ENCODE measurements at regions not wholly inside any gene's neighbourhood (a gene's known extent, or its start where the extent isn't known, plus 50 kb on each side); places are given as distances from the start of the nearest gene placed in this dataset.

DNA sequence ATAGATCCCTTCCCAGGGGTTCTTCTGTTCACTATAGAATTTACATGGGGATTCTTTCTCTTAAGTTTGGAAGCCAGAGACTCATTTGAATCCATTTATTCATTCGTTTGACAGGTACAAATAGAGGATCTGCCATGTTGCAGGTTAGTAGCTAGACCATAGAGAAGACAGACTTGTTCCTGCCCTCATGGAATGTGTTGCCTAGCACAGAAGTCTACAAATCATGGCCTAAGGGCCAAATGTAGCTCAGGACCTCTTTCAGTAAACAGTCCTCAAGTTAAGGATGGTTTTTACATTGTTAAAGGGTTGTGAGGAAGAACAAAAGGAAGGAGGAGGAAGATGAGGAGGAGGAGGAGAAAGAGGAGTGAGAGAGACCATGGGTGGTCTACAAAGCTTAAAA is 114.7 kb upstream of the SLC44A1 start:
- no peak overlapping the region for H3K4me3 ChIP-seq (ENCODE audit: low read depth, low read length, poor library complexity, severe bottlenecking)
- no peak for TF ChIP-seq EZH2 (IDR thresholded peaks at IDR 0.05; ENCODE audit: borderline replicate concordance, low read length)
- TF ChIP-seq, protein P1, sequence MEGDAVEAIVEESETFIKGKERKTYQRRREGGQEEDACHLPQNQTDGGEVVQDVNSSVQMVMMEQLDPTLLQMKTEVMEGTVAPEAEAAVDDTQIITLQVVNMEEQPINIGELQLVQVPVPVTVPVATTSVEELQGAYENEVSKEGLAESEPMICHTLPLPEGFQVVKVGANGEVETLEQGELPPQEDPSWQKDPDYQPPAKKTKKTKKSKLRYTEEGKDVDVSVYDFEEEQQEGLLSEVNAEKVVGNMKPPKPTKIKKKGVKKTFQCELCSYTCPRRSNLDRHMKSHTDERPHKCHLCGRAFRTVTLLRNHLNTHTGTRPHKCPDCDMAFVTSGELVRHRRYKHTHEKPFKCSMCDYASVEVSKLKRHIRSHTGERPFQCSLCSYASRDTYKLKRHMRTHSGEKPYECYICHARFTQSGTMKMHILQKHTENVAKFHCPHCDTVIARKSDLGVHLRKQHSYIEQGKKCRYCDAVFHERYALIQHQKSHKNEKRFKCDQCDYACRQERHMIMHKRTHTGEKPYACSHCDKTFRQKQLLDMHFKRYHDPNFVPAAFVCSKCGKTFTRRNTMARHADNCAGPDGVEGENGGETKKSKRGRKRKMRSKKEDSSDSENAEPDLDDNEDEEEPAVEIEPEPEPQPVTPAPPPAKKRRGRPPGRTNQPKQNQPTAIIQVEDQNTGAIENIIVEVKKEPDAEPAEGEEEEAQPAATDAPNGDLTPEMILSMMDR (IDR thresholded peaks at IDR 0.05; ENCODE audit: low read length) = no peak

GRCh38 chr9:105131981-105132380 is 112.5 kb upstream of the SLC44A1 start:
- Histone ChIP-seq H2AFZ (ENCODE audit: low read length) (no peak overlapping the region), H3K9me2 (ENCODE audit: low read depth, low read length) (no peaks in the 10 kb centered on the region), H3K4me3 (ENCODE audit: low read depth, low read length, poor library complexity, severe bottlenecking) (no peak overlapping the region), H4K20me1 (ENCODE audit: insufficient read depth, low read length) (no peaks in the 10 kb centered on the region), H3K9ac (ENCODE audit: low read length) (no peak overlapping the region), H3K4me1 (ENCODE audit: insufficient read depth, low read length, severe bottlenecking) (peaks cover 9% of the 10 kb centered on the region), H3K9me3 (ENCODE audit: low read length) (no peaks in the 10 kb centered on the region), H3K36me3 (ENCODE audit: insufficient read depth, low read length) (no peaks in the 10 kb centered on the region), H3F3A (ENCODE audit: insufficient read depth, low read length) (no peaks in the 10 kb centered on the region), H3K27ac (ENCODE audit: low read depth, low read length, poor library complexity, severe bottlenecking) (no peak overlapping the region), H3K4me2 (ENCODE audit: low read length) (no peak overlapping the region), H3K79me2 (ENCODE audit: insufficient read depth, low read length) (no peaks in the 10 kb centered on the region), H3K27me3 (ENCODE audit: insufficient read depth, low read length) (no peaks in the 10 kb centered on the region)
- no peak for TF ChIP-seq EZH2 (IDR thresholded peaks at IDR 0.05; ENCODE audit: borderline replicate concordance, low read length)
- TF ChIP-seq, protein P1 (IDR thresholded peaks at IDR 0.05; ENCODE audit: low read length) = no peak

More for the DNA sequence above, 114.7 kb upstream of the SLC44A1 start:
- no peaks in the 10 kb centered on the region for H3K36me3 ChIP-seq (ENCODE audit: insufficient read depth, low read length)
- H3K4me1 ChIP-seq (ENCODE audit: insufficient read depth, low read length, severe bottlenecking) = peaks cover 9% of the 10 kb centered on the region
- H3K9ac ChIP-seq (ENCODE audit: low read length) = no peak overlapping the region
- no peak overlapping the region for H3K27ac ChIP-seq (ENCODE audit: low read depth, low read length, poor library complexity, severe bottlenecking)
- no peaks in the 10 kb centered on the region for H3K9me3 ChIP-seq (ENCODE audit: low read length)
- H3K9me2 ChIP-seq (ENCODE audit: low read depth, low read length) = no peaks in the 10 kb centered on the region
- no peaks in the 10 kb centered on the region for H4K20me1 ChIP-seq (ENCODE audit: insufficient read depth, low read length)
- H3K27me3 ChIP-seq (ENCODE audit: insufficient read depth, low read length) = no peaks in the 10 kb centered on the region
- H3F3A ChIP-seq (ENCODE audit: insufficient read depth, low read length) = no peaks in the 10 kb centered on the region
- no peak overlapping the region for H3K4me2 ChIP-seq (ENCODE audit: low read length)
- H2AFZ ChIP-seq (ENCODE audit: low read length) = no peak overlapping the region
- no peaks in the 10 kb centered on the region for H3K79me2 ChIP-seq (ENCODE audit: insufficient read depth, low read length)

GRCh38 chr9:105132606-105133005 is 111.8 kb upstream of the SLC44A1 start:
- H3K27me3 ChIP-seq (ENCODE audit: insufficient read depth, low read length) = no peaks in the 10 kb centered on the region
- peaks cover 5% of the 10 kb centered on the region for H3K4me1 ChIP-seq (ENCODE audit: insufficient read depth, low read length, severe bottlenecking)
- no peak overlapping the region for H3K4me2 ChIP-seq (ENCODE audit: low read length)
- H3K9me3 ChIP-seq (ENCODE audit: low read length) = no peaks in the 10 kb centered on the region
- no peaks in the 10 kb centered on the region for H3K79me2 ChIP-seq (ENCODE audit: insufficient read depth, low read length)
- no peak overlapping the region for H2AFZ ChIP-seq (ENCODE audit: low read length)
- H4K20me1 ChIP-seq (ENCODE audit: insufficient read depth, low read length) = no peaks in the 10 kb centered on the region
- H3K27ac ChIP-seq (ENCODE audit: low read depth, low read length, poor library complexity, severe bottlenecking) = no peak overlapping the region
- no peak overlapping the region for H3K9ac ChIP-seq (ENCODE audit: low read length)
- no peak overlapping the region for H3K4me3 ChIP-seq (ENCODE audit: low read depth, low read length, poor library complexity, severe bottlenecking)
- no peaks in the 10 kb centered on the region for H3K9me2 ChIP-seq (ENCODE audit: low read depth, low read length)
- H3K36me3 ChIP-seq (ENCODE audit: insufficient read depth, low read length) = no peaks in the 10 kb centered on the region
- H3F3A ChIP-seq (ENCODE audit: insufficient read depth, low read length) = no peaks in the 10 kb centered on the region
- TF ChIP-seq, protein P1 (IDR thresholded peaks at IDR 0.05; ENCODE audit: low read length) = no peak
- no peak for TF ChIP-seq EZH2 (IDR thresholded peaks at IDR 0.05; ENCODE audit: borderline replicate concordance, low read length)
